BLaER1 treated with 17β-estradiol and CSF1 and Interleukin-3, amounts not matched to agents 10 nM and 100 nM (cell line): ENCODE measurements at regions not wholly inside any gene's neighbourhood (a gene's known extent, or its start where the extent isn't known, plus 50 kb on each side); places are given as distances from the start of the nearest gene placed in this dataset.
"Not testable (repeated sequence)": the region's sequence is repeated elsewhere in the genome, so short reads cannot be mapped to it uniquely, and the experiment has no call there.

Experiments
- H3K27ac ChIP-seq, 11 experiments: shearing (Covaris generic); formaldehyde crosslinking; 2 replicates each; pipeline ENCODE4 v1.8.1; 2022
- H3K27me3 ChIP-seq, 11 experiments: shearing (Covaris generic); formaldehyde crosslinking; 2 replicates each; pipeline ENCODE4 v1.8.1; 2022
- H3K36me3 ChIP-seq, 11 experiments: shearing (Covaris generic); formaldehyde crosslinking; 2 replicates each; pipeline ENCODE4 v1.8.1; 2022
- H3K4me1 ChIP-seq, 10 experiments: shearing (Covaris generic); formaldehyde crosslinking; 2 replicates each; pipeline ENCODE4 v1.8.1; 2022
- H3K4me2 ChIP-seq, 11 experiments: shearing (Covaris generic); formaldehyde crosslinking; 2 replicates each; pipeline ENCODE4 v1.8.1; 2022
- H3K4me3 ChIP-seq, 10 experiments: shearing (Covaris generic); formaldehyde crosslinking; 2 replicates each; pipeline ENCODE4 v1.8.1; 2022
- H3K9ac ChIP-seq, 11 experiments: shearing (Covaris generic); formaldehyde crosslinking; 2 replicates each; pipeline ENCODE4 v1.8.1; 2022
- H3K9me3 ChIP-seq, 11 experiments: shearing (Covaris generic); formaldehyde crosslinking; replicated peaks in 1 of 11; 2 replicates each; pipeline ENCODE4 v1.8.1; 2022
- H4K20me1 ChIP-seq, 11 experiments: shearing (Covaris generic); formaldehyde crosslinking; 2 replicates each; pipeline ENCODE4 v1.8.1; 2022
- Cebpa-rat ChIP-seq, 11 experiments: shearing (Covaris generic); IDR thresholded peaks; 2 replicates each; pipeline ENCODE4 v1.8.1; 2022

GRCh38 chr17:30645875-30646274 is 168.7 kb downstream of the GOSR1 start:
- H3K4me3 ChIP-seq, H4K20me1 ChIP-seq, H3K9me3 ChIP-seq, H3K27ac ChIP-seq, H3K4me2 ChIP-seq, H3K9ac ChIP-seq, H3K27me3 ChIP-seq, H3K36me3 ChIP-seq: not testable (repeated sequence)
- H3K4me1 ChIP-seq: peaks cover 0 to 14% (median 9%) of the 10 kb centered on the region in 10 experiments; a peak in 13 of 20 replicates

GRCh38 chr17:30644713-30645112 is 167.5 kb downstream of the GOSR1 start:
- H3K4me1 ChIP-seq, H3K27me3 ChIP-seq, H3K27ac ChIP-seq, H3K36me3 ChIP-seq, H3K4me3 ChIP-seq, H3K4me2 ChIP-seq, H4K20me1 ChIP-seq, H3K9ac ChIP-seq, H3K9me3 ChIP-seq: not testable (repeated sequence)

- H3K4me1 ChIP-seq, H4K20me1 ChIP-seq, H3K36me3 ChIP-seq, H3K27me3 ChIP-seq, H3K27ac ChIP-seq, H3K9me3 ChIP-seq, H3K4me3 ChIP-seq, H3K4me2 ChIP-seq, H3K9ac ChIP-seq: not testable (repeated sequence)
Measured at GRCh38 chr17:30644287-30644686, 167.1 kb downstream of the GOSR1 start.

- H3K27me3 ChIP-seq, H3K9me3 ChIP-seq, H3K4me2 ChIP-seq, H3K9ac ChIP-seq, H3K4me1 ChIP-seq, H3K36me3 ChIP-seq, H3K27ac ChIP-seq, H4K20me1 ChIP-seq, H3K4me3 ChIP-seq: not testable (repeated sequence)
Measured at GRCh38 chr17:30641428-30641827, 164.2 kb downstream of the GOSR1 start.

GRCh38 chr17:30639391-30639790 is 162.2 kb downstream of the GOSR1 start:
- H3K4me1 ChIP-seq, H3K36me3 ChIP-seq, H4K20me1 ChIP-seq, H3K4me2 ChIP-seq, H3K27ac ChIP-seq, H3K27me3 ChIP-seq, H3K9ac ChIP-seq, H3K9me3 ChIP-seq, H3K4me3 ChIP-seq: not testable (repeated sequence)

GRCh38 chr17:30638968-30639367 is 161.8 kb downstream of the GOSR1 start:
- H3K4me3 ChIP-seq, H3K9me3 ChIP-seq, H3K27me3 ChIP-seq, H4K20me1 ChIP-seq, H3K36me3 ChIP-seq, H3K4me1 ChIP-seq, H3K27ac ChIP-seq, H3K9ac ChIP-seq, H3K4me2 ChIP-seq: not testable (repeated sequence)

GRCh38 chr17:30631651-30632050 is 154.4 kb downstream of the GOSR1 start:
- H3K4me3 ChIP-seq, H3K27me3 ChIP-seq, H3K4me2 ChIP-seq, H4K20me1 ChIP-seq, H3K27ac ChIP-seq, H3K4me1 ChIP-seq, H3K9me3 ChIP-seq, H3K9ac ChIP-seq: not testable (repeated sequence)
- peaks cover 0 to 24% (median 11%) of the 10 kb centered on the region in 11 experiments; a peak in 9 of 22 replicates for H3K36me3 ChIP-seq

- H3K36me3 ChIP-seq: peaks cover 7 to 25% (median 14%) of the 10 kb centered on the region in 11 experiments; a peak in 20 of 22 replicates
- not testable (repeated sequence) for H3K4me1 ChIP-seq, H3K27ac ChIP-seq, H3K9ac ChIP-seq, H3K27me3 ChIP-seq, H3K4me3 ChIP-seq, H4K20me1 ChIP-seq, H3K4me2 ChIP-seq, H3K9me3 ChIP-seq
Measured at GRCh38 chr17:30625380-30625779, 148.2 kb downstream of the GOSR1 start.

GRCh38 chr17:30624180-30624579 is 147.0 kb downstream of the GOSR1 start:
- not testable (repeated sequence) for H4K20me1 ChIP-seq, H3K4me2 ChIP-seq, H3K27ac ChIP-seq, H3K9me3 ChIP-seq, H3K27me3 ChIP-seq, H3K4me1 ChIP-seq, H3K9ac ChIP-seq, H3K4me3 ChIP-seq
- H3K36me3 ChIP-seq: peaks cover 7 to 25% (median 14%) of the 10 kb centered on the region in 11 experiments; a peak in 20 of 22 replicates

GRCh38 chr17:30609682-30610081 is 132.5 kb downstream of the GOSR1 start:
- H4K20me1 ChIP-seq: peaks cover 0 to 11% (median 8%) of the 10 kb centered on the region in 11 experiments; a peak in 10 of 22 replicates
- not testable (repeated sequence) for H3K9me3 ChIP-seq, H3K9ac ChIP-seq, H3K27me3 ChIP-seq, H3K4me1 ChIP-seq, H3K4me3 ChIP-seq, H3K27ac ChIP-seq, H3K4me2 ChIP-seq
- H3K36me3 ChIP-seq: peaks cover 7 to 24% (median 14%) of the 10 kb centered on the region in 11 experiments; a peak in 20 of 22 replicates

GRCh38 chr17:30605523-30605922 is 128.3 kb downstream of the GOSR1 start:
- peaks cover 0 to 10% (median 3%) of the 10 kb centered on the region in 11 experiments; a peak in 7 of 22 replicates for H3K36me3 ChIP-seq
- H4K20me1 ChIP-seq: peaks cover 0 to 28% (median 9%) of the 10 kb centered on the region in 11 experiments; a peak in 12 of 22 replicates
- TF ChIP-seq Cebpa-rat (IDR thresholded peaks at IDR 0.05): no peak
- H3K4me1 ChIP-seq: peaks cover 7 to 26% (median 19%) of the 10 kb centered on the region in 10 experiments; a peak in 19 of 20 replicates
- H3K27me3 ChIP-seq: no peaks in the 10 kb centered on the region
- peak overlapping the region in 9 of 11 experiments; percentile 3 to 60 (median 47); a peak in 10 of 22 replicates for H3K4me2 ChIP-seq
- H3K4me3 ChIP-seq: no peak overlapping the region
- H3K9ac ChIP-seq: no peak overlapping the region
- peak overlapping the region in 1 of 11 experiments; percentile 47; a peak in 1 of 22 replicates for H3K27ac ChIP-seq
- H3K9me3 ChIP-seq: no peaks in the 10 kb centered on the region
